Lower leg skin (tissue), 4 donors: ENCODE measurements at regions not wholly inside any gene's neighbourhood (a gene's known extent, or its start where the extent isn't known, plus 50 kb on each side); places are given as distances from the start of the nearest gene placed in this dataset.
A peak's percentile ranks its signal among the peaks of the same experiment; 100 is the strongest.

Source experiments
- DNase-seq, 2 donors: peaks; one replicate each; pipeline ENCODE4 v3.0.0-alpha.2; 2019; ENCODE audit warnings: low spot score in 2 of 2
- H3K4me3 ChIP-seq: fragments of 200-600 bp; sonication (generic); 2 replicates; pipeline ENCODE4 v1.5.1; 2017; ENCODE audit warnings: mild to moderate bottlenecking, low read depth; ENCODE audit not compliant: poor library complexity, severe bottlenecking
- POLR2A ChIP-seq, 2 donors: fragments of 450-650 bp; IDR thresholded peaks; one replicate each; pipeline ENCODE4 v1.6.1; 2016 to 2017; ENCODE audit warnings: antibody characterized with exemption in 2 of 2, mild to moderate bottlenecking in 1 of 2, moderate library complexity in 1 of 2
- WGBS, 2 donors: methylation state at CpG; one replicate each; pipeline ENCODE4 v1.1.5; 2018; 5-methylcytosine and 5-hydroxymethylcytosine counted together
- intact Hi-C: fragments of 100-400 bp; cut with DNase I; formaldehyde crosslinking; loops from one replicate; pipeline ENCODE4 v1.15.0; 2023; ENCODE audit warnings: low total_unique reads
- TF ChIP-seq, protein P1 (sequence below), 3 donors: fragments of 450-650 bp; IDR thresholded peaks; one replicate each; pipeline ENCODE4 v1.5.1; 2016; ENCODE audit warnings: antibody characterized with exemption in 3 of 3, mild to moderate bottlenecking in 3 of 3, moderate library complexity in 2 of 3

DNA sequence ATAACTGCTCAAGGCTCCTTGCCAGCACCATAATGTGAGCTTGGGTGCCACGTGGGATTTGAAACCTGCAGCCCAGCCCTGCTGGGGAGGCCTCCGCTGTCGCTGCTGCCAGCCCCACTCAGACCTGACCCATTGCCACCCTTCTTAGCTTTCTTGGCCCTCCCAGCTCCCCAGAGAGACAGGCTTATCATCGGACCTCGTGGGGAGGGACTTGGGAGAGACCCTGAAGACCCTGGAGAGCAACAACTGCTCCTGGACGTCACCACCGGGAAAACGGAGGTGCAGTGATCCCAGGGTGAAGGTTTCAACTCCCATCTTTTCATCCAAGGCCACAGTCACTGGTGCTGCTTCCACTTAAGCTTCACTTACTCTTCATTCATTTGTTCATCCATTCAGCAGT lies 596.1 kb downstream of the PTPRU start:
- no peak overlapping the region for H3K4me3 ChIP-seq
- TF ChIP-seq, protein P1, sequence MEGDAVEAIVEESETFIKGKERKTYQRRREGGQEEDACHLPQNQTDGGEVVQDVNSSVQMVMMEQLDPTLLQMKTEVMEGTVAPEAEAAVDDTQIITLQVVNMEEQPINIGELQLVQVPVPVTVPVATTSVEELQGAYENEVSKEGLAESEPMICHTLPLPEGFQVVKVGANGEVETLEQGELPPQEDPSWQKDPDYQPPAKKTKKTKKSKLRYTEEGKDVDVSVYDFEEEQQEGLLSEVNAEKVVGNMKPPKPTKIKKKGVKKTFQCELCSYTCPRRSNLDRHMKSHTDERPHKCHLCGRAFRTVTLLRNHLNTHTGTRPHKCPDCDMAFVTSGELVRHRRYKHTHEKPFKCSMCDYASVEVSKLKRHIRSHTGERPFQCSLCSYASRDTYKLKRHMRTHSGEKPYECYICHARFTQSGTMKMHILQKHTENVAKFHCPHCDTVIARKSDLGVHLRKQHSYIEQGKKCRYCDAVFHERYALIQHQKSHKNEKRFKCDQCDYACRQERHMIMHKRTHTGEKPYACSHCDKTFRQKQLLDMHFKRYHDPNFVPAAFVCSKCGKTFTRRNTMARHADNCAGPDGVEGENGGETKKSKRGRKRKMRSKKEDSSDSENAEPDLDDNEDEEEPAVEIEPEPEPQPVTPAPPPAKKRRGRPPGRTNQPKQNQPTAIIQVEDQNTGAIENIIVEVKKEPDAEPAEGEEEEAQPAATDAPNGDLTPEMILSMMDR (IDR thresholded peaks at IDR 0.05) = no peak
- no peak for TF ChIP-seq POLR2A (IDR thresholded peaks at IDR 0.05)
- DNase-seq = peak in 1 of 2 donors; percentile 60
- intact Hi-C loops = no loop called here
- WGBS, 2 donors = 64 to 77% methylated on average over 8 of the region's 8 CpGs

DNA sequence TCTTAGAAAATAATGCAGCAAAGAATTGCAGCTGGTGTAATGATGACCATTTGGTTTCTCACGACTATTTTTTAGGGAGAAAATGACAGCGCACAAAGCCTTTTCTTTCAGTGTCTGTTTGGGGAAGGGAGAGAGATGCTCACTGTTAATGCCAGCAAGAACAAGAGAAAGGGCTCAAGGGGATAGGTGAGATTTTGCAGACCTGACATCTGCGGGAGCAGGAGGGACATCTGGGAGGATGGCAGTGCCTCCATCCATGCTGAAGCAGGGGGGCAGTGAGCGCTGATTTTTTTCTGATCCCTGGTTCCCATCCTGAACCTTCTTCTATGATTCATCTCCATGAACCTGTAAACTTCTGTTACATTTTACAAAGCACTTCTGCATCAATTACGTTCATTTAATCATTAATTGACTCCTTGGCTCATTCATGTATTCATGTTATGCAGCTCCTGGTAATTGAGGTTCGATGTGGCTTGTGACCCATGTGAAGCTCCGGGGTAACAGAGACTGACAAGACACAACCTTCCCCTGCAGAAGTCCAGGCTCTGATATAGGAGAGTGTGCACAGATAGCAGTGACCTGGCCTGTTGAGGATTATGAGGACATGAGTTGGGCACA lies 595.3 kb downstream of the PTPRU start:
- 75 to 80% methylated on average over 7 of the region's 7 CpGs for WGBS, 2 donors
- peak in 1 of 2 donors; percentile 48 for DNase-seq
- intact Hi-C loops = no loop called here
- H3K4me3 ChIP-seq = no peak overlapping the region
- TF ChIP-seq, protein P1 (IDR thresholded peaks at IDR 0.05) = no peak
- TF ChIP-seq POLR2A (IDR thresholded peaks at IDR 0.05) = no peak

DNA sequence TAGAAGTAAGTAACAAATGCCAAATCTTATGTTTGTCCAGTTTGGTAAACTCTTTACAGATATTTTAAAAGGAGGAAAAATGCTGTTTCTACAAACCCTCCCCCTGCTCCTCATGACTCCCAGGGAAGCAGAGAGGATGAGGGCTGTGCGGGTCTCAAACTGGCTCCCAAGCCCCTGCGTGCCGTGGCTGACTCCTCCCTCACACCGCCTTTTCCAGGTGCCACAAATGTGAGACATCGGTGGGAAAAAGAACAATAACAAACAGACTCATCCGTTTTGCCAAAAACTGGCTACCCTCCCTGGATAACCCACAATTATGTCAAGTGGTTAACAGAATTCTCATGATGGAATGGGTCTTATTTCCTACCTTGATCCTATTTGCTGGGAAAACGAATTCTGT lies 594.6 kb downstream of the PTPRU start:
- intact Hi-C loops = no loop called here
- WGBS, 2 donors = 64 to 67% methylated on average over 7 of the region's 7 CpGs
- TF ChIP-seq, protein P1 (IDR thresholded peaks at IDR 0.05) = no peak
- TF ChIP-seq POLR2A (IDR thresholded peaks at IDR 0.05) = no peak
- no peak overlapping the region for H3K4me3 ChIP-seq
- peak in 1 of 2 donors; percentile 59 for DNase-seq

DNA sequence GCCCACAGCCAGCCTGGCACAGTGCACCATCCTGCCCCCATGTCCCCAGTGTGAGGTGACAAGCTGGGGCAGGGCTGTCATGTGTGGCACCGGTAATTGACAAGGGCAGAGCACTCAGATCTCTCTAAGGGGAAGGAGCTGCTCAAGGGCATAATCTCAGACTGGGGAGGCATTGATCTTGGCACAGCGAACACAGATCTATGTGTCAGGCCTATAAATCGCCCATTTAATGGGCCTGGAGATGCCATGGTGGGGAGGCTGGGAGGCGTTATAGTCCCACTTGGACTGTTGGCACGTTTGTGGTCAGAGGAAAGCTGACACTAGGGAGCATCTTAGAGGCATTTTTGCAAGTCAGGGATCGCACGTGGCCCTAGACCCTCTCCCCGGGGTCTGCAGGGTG lies 594.1 kb downstream of the PTPRU start:
- H3K4me3 ChIP-seq = no peak overlapping the region
- WGBS, 2 donors = 47 to 62% methylated on average over 8 of the region's 8 CpGs
- intact Hi-C loops = no loop called here
- TF ChIP-seq, protein P1 (IDR thresholded peaks at IDR 0.05) = no peak
- TF ChIP-seq POLR2A (IDR thresholded peaks at IDR 0.05) = no peak
- no peak for DNase-seq

DNA sequence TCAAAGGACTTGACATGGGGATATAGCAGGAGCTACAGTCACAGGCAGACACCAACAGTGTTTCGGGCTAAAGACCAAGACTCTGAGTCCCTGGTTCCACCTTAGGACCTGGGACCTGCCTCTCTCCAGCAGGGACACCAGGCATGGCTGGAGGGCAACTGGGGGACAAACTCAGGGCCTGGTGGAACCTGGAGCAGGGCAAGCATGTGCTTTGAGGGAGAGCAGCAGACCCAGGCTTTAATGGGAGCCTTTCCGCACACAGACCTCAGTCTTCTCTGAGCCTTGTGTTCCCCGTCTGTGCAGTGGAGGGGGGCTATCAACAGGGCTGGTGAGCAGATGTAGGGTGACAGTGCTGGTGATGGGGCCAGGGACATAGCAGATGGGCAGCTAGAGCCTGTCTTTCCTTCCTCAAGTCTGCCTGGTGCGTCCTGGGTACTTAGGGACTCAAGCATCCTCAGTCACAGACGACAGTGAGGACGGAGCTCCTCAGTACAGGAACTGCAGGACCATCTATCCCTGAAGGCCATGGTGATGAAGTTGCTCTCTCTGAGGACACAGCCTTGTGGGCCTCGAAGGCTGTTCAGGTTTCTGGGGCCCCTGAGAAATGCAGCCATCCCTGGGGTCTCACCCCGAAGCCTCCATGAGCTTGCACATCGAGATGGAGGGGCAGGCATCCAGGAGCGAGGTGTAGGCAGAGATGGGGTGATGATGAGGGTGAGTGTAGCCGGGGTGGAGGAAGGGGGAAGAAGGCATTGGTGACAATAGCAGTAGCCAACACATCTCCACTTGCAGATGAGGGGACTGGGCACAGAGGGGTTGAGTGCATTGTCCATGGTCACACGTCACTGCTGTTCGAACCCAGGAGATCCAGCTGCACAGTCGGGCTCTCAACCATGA lies 593.4 kb downstream of the PTPRU start:
- intact Hi-C loops = no loop called here
- no peak overlapping the region for H3K4me3 ChIP-seq
- no peak for TF ChIP-seq POLR2A (IDR thresholded peaks at IDR 0.05)
- TF ChIP-seq, protein P1 (IDR thresholded peaks at IDR 0.05) = no peak
- DNase-seq = peak in 1 of 2 donors; percentile 66
- WGBS, 2 donors = 79 to 80% methylated on average over 14 of the region's 14 CpGs
